ENCODE measurements at regions not wholly inside any gene's neighbourhood (a gene's known extent, or its start where the extent isn't known, plus 50 kb on each side); places are given as distances from the start of the nearest gene placed in this dataset.
"Not testable (repeated sequence)": the region's sequence is repeated elsewhere in the genome, so short reads cannot be mapped to it uniquely, and the experiment has no call there.

GRCh38 chr21:20883408-20883800 lies 114.8 kb upstream of the NCAM2 start:
- intact Hi-C loops (cut with DNase I): no loop called here
- Histone ChIP-seq H3K9me3 (peaks cover 0 to 4% (median 0%) of the 10 kb centered on the region in 12 donors), H3K4me1 (no peaks in the 10 kb centered on the region), H3K27ac (no peak overlapping the region), H3K4me3 (no peak overlapping the region), H3K27me3 (no peaks in the 10 kb centered on the region), H3K36me3 (no peaks in the 10 kb centered on the region)
- DNase-seq (no peak), ATAC-seq (no peak)
- TF ChIP-seq POLR2A (IDR thresholded peaks at IDR 0.05): no peak
- TF ChIP-seq, protein P1, sequence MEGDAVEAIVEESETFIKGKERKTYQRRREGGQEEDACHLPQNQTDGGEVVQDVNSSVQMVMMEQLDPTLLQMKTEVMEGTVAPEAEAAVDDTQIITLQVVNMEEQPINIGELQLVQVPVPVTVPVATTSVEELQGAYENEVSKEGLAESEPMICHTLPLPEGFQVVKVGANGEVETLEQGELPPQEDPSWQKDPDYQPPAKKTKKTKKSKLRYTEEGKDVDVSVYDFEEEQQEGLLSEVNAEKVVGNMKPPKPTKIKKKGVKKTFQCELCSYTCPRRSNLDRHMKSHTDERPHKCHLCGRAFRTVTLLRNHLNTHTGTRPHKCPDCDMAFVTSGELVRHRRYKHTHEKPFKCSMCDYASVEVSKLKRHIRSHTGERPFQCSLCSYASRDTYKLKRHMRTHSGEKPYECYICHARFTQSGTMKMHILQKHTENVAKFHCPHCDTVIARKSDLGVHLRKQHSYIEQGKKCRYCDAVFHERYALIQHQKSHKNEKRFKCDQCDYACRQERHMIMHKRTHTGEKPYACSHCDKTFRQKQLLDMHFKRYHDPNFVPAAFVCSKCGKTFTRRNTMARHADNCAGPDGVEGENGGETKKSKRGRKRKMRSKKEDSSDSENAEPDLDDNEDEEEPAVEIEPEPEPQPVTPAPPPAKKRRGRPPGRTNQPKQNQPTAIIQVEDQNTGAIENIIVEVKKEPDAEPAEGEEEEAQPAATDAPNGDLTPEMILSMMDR (IDR thresholded peaks at IDR 0.05): no peak
- 64 to 73% (median 70%) methylated on average over 4 of the region's 4 CpGs for WGBS, 4 donors

DNA sequence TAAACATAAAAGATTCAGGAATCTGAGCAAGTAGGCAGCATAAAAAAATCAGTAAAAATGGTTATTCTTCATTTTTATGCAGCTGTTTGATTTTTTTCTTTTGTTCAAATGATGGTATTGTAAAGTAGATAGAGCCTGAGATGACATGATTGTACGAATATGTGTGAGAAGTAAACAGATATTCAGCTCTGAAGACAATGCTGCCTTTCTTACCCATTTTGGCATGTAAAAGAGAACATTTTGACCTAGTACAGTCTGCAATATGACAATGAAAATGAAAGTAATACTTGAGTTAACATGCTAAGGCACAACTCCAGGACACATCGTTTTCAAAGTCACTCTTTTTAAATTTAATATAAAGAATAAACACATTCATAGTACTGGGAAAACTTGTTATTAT lies 95.7 kb upstream of the NCAM2 start:
- H3K4me1 ChIP-seq: no peaks in the 10 kb centered on the region
- peaks cover 0 to 5% (median 0%) of the 10 kb centered on the region in 12 donors for H3K9me3 ChIP-seq
- H3K27ac ChIP-seq: peak overlapping the region in 2 of 12 donors; percentile 18 to 22
- DNase-seq (no peak), ATAC-seq (peak in 1 of 4 donors; percentile 41)
- H3K36me3 ChIP-seq: no peaks in the 10 kb centered on the region
- WGBS, 4 donors: 41 to 60% (median 48%) methylated on average over 2 of the region's 2 CpGs
- H3K27me3 ChIP-seq: no peaks in the 10 kb centered on the region
- TF ChIP-seq, protein P1 (IDR thresholded peaks at IDR 0.05): no peak
- no peak for TF ChIP-seq POLR2A (IDR thresholded peaks at IDR 0.05)
- H3K4me3 ChIP-seq: peak overlapping the region in 1 of 12 donors; percentile 11
- intact Hi-C loops (cut with DNase I): no loop called here

GRCh38 chr21:20902998-20903397 lies 95.2 kb upstream of the NCAM2 start:
- peak overlapping the region in 1 of 12 donors; percentile 11 for H3K4me3 ChIP-seq
- intact Hi-C loops (cut with DNase I): no loop called here
- H3K4me1 ChIP-seq: no peaks in the 10 kb centered on the region
- no peaks in the 10 kb centered on the region for H3K27me3 ChIP-seq
- peaks cover 0 to 5% (median 0%) of the 10 kb centered on the region in 12 donors for H3K9me3 ChIP-seq
- no peak for ATAC-seq
- H3K27ac ChIP-seq: peak overlapping the region in 2 of 12 donors; percentile 18 to 19
- no peak for DNase-seq
- TF ChIP-seq, protein P1 (IDR thresholded peaks at IDR 0.05): no peak
- no peak for TF ChIP-seq POLR2A (IDR thresholded peaks at IDR 0.05)
- no peaks in the 10 kb centered on the region for H3K36me3 ChIP-seq

GRCh38 chr21:20927555-20927954 lies 70.7 kb upstream of the NCAM2 start:
- H3K4me3 ChIP-seq; DNase-seq; H3K36me3 ChIP-seq; intact Hi-C loops (cut with DNase I); H3K4me1 ChIP-seq; ATAC-seq; H3K27ac ChIP-seq; H3K27me3 ChIP-seq: not testable (repeated sequence)
- 75 to 91% (median 88%) methylated on average over 13 of the region's 13 CpGs for WGBS, 4 donors
- peaks cover 0 to 17% (median 0%) of the 10 kb centered on the region in 12 donors for H3K9me3 ChIP-seq

GRCh38 chr21:20942523-20942922 lies 55.7 kb upstream of the NCAM2 start:
- ATAC-seq: no peak
- Histone ChIP-seq H3K9me3 (no peaks in the 10 kb centered on the region), H3K4me3 (no peak overlapping the region), H3K4me1 (no peaks in the 10 kb centered on the region), H3K27me3 (no peaks in the 10 kb centered on the region), H3K36me3 (no peaks in the 10 kb centered on the region), H3K27ac (no peak overlapping the region)
- no peak for DNase-seq
- 56 to 74% (median 63%) methylated on average over 1 of the region's 1 CpG for WGBS, 4 donors
- intact Hi-C loops (cut with DNase I): no loop called here
- TF ChIP-seq, protein P1 (IDR thresholded peaks at IDR 0.05): no peak
- TF ChIP-seq POLR2A (IDR thresholded peaks at IDR 0.05): no peak

Data from heart left ventricle (tissue), 16 donors.